ENCODE measurements at regions not wholly inside any gene's neighbourhood (a gene's known extent, or its start where the extent isn't known, plus 50 kb on each side); places are given as distances from the start of the nearest gene placed in this dataset.

DNA sequence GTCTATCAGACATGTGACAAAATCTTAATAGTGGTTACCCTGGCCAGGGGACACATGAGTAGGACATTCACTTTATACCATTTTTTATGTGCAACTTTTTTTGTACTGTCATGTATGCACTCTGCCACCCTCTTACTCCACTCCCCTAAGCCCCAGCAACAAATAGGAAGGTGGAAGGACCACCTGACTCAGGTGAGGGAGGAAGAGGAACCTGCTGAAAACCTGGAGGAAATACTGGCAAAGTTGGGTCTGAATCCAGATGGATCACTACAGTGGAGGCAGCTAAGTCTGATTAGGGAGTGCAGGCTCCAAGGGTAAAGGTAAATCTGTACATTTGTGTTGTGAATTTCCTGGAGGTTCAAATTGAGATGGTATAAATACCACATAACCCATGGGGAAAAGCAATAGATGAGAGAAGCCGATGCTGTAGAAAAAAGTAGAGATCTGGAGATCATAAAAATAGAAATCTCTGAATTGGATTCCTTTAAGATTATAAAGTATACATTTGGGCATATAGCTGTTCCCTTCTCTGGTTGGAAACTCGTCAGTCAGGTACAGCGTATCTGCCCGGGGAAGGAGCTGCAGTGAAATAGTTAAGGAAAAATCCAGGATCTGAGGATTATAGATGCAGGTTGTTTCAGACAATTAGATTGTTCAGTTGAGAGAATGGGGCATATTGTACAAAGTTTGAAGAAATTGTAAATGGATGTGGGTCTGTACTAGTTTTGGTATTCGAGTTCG, 52.2 kb upstream of the OR9Q1 start:
- ATAC-seq = no peak
- TF ChIP-seq GLIS3 (CRISPR knock-in tag; IDR thresholded peaks at IDR 0.05) (no peak), ARNTL (CRISPR knock-in tag; IDR thresholded peaks at IDR 0.05; ENCODE audit: borderline replicate concordance, low read depth) (no peak), ESRRG (CRISPR knock-in tag; IDR thresholded peaks at IDR 0.05) (no peak), ZFP3 (CRISPR knock-in tag; IDR thresholded peaks at IDR 0.05) (no peak), RARB (CRISPR knock-in tag; IDR thresholded peaks at IDR 0.05) (no peak), BACH2 (CRISPR knock-in tag; IDR thresholded peaks at IDR 0.05; ENCODE audit: borderline replicate concordance) (no peak), ZNF70 (CRISPR knock-in tag; IDR thresholded peaks at IDR 0.05) (no peak)
- TF ChIP-seq, protein P1, sequence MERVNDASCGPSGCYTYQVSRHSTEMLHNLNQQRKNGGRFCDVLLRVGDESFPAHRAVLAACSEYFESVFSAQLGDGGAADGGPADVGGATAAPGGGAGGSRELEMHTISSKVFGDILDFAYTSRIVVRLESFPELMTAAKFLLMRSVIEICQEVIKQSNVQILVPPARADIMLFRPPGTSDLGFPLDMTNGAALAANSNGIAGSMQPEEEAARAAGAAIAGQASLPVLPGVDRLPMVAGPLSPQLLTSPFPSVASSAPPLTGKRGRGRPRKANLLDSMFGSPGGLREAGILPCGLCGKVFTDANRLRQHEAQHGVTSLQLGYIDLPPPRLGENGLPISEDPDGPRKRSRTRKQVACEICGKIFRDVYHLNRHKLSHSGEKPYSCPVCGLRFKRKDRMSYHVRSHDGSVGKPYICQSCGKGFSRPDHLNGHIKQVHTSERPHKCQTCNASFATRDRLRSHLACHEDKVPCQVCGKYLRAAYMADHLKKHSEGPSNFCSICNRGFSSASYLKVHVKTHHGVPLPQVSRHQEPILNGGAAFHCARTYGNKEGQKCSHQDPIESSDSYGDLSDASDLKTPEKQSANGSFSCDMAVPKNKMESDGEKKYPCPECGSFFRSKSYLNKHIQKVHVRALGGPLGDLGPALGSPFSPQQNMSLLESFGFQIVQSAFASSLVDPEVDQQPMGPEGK (CRISPR knock-in tag; IDR thresholded peaks at IDR 0.05; ENCODE audit: borderline replicate concordance) = no peak

DNA sequence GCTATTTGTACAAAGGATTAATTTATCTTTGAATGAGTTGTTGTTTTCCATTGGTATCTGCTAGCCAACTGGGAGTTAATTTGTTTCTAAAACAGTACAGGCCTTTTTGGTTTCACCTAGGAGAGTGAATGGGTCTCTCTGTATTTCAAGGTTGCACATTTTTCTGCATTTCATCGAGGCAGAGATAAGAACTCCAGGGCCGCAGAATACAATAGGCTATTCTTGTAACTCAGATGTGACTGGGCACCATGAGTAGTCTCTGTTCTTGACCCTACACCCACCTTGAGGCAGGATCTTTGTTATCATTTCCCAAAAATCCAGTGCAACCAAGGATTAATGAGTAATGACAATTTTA, 51.7 kb upstream of the OR9Q1 start:
- ATAC-seq = no peak

More for the DNA sequence above, 51.7 kb upstream of the OR9Q1 start:
- TF ChIP-seq GLIS3 (CRISPR knock-in tag; IDR thresholded peaks at IDR 0.05) (no peak), ZFP3 (CRISPR knock-in tag; IDR thresholded peaks at IDR 0.05) (no peak), TOX (CRISPR knock-in tag; IDR thresholded peaks at IDR 0.05; ENCODE audit: borderline replicate concordance) (no peak), OSR1 (CRISPR knock-in tag; IDR thresholded peaks at IDR 0.05) (no peak), ZC3H10 (CRISPR knock-in tag; IDR thresholded peaks at IDR 0.05) (no peak), RARB (CRISPR knock-in tag; IDR thresholded peaks at IDR 0.05) (no peak), TCF4 (CRISPR knock-in tag; IDR thresholded peaks at IDR 0.05; ENCODE audit: borderline replicate concordance) (no peak), ZNF8 (CRISPR knock-in tag; IDR thresholded peaks at IDR 0.05) (no peak), PPARA (CRISPR knock-in tag; IDR thresholded peaks at IDR 0.05; ENCODE audit: borderline replicate concordance) (no peak), ZNF70 (CRISPR knock-in tag; IDR thresholded peaks at IDR 0.05) (no peak), ISL1 (CRISPR knock-in tag; IDR thresholded peaks at IDR 0.05) (no peak), ZNF565 (CRISPR knock-in tag; conservative IDR thresholded peaks at IDR 0.05; ENCODE audit: low read depth) (no peak), SNAI2 (CRISPR knock-in tag; IDR thresholded peaks at IDR 0.05) (no peak), ARNTL (CRISPR knock-in tag; IDR thresholded peaks at IDR 0.05; ENCODE audit: borderline replicate concordance, low read depth) (no peak), ZFP30 (CRISPR knock-in tag; IDR thresholded peaks at IDR 0.05) (no peak)
- TF ChIP-seq, protein P1 (CRISPR knock-in tag; IDR thresholded peaks at IDR 0.05; ENCODE audit: borderline replicate concordance) = no peak
- TF ChIP-seq, protein P2, sequence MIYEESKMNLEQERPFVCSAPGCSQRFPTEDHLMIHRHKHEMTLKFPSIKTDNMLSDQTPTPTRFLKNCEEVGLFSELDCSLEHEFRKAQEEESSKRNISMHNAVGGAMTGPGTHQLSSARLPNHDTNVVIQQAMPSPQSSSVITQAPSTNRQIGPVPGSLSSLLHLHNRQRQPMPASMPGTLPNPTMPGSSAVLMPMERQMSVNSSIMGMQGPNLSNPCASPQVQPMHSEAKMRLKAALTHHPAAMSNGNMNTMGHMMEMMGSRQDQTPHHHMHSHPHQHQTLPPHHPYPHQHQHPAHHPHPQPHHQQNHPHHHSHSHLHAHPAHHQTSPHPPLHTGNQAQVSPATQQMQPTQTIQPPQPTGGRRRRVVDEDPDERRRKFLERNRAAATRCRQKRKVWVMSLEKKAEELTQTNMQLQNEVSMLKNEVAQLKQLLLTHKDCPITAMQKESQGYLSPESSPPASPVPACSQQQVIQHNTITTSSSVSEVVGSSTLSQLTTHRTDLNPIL (CRISPR knock-in tag; IDR thresholded peaks at IDR 0.05; ENCODE audit: low read depth) = no peak

Data from SK-N-SH treated with all-trans-retinoic acid at 6 μM for 48 hours (cell line).